Inferior parietal cortex (tissue), 1 donor: ENCODE measurements at regions not wholly inside any gene's neighbourhood (a gene's known extent, or its start where the extent isn't known, plus 50 kb on each side); places are given as distances from the start of the nearest gene placed in this dataset.
"Not testable (repeated sequence)": the region's sequence is repeated elsewhere in the genome, so short reads cannot be mapped to it uniquely, and the experiment has no call there.

ENCODE experiments used
- DNase-seq: peaks from one replicate; pipeline ENCODE4 v3.0.0-alpha.2; 2016; ENCODE audit errors: extremely low spot score

DNA sequence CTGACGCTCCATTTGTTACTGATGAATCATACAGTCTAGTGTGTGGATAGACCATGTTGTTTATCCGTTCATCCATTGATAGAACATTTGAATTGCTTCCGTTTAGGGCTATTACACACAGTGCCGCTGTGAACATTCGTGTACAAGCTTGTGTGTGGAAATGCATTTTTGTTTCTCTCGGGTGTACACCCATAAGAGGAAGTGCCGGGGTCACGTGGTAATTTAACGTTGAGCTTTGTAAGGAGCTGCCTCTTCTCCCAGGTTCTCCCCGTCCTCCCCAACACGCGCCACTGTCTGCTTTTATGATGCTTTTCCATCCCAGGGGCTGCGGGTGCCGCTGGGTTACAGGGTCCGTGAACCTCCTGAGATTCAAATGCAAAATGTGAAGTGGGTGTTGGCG, 142.3 kb downstream of the IGLL1 start:
- DNase-seq = no peak

DNA sequence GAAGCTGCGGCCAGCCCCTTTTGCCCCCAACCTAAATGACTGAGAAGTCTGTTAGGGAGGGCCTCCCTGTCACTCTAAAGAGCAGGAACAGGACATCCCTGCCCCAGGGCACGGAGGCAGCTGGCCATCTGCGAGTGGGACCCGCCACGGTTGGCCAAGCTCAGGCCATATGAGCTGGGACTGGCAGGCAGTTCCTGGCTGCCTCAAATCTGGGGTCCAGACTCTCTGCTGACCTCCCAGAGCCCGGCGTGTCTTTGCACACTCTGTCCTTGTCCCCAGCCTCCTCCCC, 143.0 kb downstream of the IGLL1 start:
- not testable (repeated sequence) for DNase-seq

DNA sequence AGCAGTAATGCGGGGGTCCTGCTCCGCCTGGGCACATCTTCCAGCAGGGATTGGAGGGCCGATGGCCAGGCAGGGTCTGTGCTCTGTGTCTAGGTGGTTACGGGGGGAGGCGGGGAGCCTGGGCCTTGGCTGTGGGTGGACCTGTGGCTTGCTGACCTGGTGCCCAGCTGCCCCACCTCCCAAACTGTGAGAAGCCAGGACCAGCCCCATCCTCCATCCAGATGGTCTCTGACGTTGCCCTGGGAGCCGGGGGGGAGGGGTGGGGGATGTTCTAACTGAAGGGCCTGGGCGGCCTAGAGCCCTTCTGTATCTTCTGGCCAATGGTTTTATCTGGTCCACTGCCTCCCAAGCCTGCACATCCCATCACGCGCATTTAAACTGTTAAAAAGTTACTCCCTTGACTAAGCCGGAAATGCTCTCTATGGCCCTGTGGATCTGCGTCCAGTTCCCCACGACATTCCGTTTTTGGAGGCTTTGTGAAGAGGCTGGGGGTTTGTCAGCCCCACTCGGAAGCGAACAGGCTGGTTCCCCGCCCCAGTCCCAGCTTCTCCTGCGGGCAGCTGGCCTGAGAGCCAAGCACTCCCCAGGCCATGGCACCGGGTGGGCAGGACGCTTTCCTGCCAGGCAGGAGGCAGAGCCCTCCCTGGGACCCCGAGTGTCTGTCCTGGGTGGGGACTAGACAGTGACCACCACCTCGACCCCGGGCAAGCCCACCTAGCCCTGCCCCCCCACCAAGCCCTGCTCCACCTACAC, 143.6 kb downstream of the IGLL1 start:
- not testable (repeated sequence) for DNase-seq

DNA sequence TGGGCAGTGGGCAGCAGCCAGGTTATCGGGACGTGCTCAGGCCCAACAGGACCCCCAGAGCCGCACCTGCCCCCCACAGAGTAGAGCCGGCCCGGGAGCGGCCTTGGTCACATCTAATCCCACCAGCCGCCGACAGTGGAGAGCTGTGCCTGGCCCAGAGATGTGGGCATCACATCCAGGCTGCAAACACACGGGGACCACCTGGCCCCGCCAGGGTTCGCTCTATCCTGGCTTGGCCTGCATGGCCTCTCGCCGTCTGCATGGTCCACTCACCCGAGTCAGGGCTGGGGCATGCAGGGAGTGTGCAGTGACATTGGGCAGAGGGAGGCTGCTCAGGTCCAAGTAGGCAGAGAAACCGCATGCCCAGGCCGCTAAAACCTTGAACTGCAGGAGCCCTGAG, 144.9 kb downstream of the IGLL1 start:
- DNase-seq = not testable (repeated sequence)

DNA sequence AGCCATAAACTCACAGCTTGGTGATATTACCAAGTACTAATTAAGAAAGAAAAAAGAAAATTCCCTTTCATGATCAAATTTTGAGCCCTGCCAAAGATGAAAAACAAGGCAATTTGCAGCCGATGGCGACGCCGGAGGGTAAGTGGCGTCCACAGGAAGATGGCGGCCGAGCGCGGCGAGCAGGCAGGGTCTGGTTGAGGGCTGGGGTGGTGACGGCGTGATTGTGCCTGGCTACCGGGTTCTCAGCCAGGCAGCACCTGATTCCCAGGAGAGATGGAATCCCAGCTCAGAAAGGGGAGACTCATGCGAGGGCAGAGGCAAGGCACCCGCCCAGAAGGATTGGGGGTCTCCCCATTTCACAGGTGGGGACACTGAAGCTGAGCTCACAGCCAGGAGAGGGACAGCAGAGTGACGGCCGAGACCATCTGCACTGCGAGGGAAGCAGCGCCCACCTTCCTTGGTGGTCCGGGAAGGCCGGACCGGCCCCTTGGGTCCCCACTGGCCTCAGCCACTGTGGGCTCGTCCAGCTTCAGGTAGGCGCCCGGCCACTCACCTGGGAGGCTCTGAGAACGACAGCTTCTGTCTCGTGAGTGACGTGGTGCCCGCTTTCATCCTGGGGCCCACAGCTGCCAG, 145.8 kb downstream of the IGLL1 start:
- not testable (repeated sequence) for DNase-seq

DNA sequence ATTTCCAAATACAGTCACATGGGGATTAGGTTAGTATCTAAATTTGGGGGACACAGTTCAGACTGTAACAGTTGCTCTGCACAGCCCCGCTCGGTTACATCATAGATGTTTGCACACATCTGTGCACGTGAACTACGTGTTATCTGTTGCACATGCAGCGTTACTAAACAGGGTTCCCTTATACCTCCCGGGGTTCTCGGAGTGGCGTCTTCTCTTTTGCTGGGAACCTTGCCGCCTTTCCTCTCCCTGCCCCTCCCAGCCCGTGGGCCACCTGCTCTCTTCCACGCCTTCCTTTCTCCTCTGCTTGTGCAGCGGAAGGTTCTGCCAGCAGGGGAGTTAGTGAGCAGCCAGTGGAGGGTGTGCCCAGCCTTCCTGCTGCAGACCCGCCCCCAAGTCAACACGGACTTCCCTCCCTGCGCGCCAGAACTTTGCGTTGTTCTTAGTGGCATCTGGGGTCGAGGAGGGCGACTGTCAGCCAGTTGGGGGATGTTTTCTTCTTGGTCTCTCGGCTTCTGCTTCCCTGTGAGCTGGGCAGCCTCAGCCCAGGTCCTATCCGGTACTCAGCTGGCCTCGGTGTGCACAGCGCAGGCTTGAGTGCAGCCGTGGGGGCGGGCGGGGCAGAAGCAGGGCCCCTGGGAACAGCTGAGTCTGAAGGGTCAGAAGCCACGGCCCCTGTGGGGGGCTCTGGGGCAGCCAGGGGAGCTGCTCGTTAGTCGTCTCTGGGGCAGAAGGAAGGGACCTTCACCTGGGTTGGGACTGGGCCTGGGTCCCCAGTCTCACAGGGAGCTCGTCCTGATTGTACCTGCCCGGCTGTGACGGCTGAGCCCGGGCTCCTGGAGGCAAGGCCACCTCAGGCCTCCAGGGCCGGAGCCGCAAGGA, 146.7 kb downstream of the IGLL1 start:
- DNase-seq = peak; percentile 4

DNA sequence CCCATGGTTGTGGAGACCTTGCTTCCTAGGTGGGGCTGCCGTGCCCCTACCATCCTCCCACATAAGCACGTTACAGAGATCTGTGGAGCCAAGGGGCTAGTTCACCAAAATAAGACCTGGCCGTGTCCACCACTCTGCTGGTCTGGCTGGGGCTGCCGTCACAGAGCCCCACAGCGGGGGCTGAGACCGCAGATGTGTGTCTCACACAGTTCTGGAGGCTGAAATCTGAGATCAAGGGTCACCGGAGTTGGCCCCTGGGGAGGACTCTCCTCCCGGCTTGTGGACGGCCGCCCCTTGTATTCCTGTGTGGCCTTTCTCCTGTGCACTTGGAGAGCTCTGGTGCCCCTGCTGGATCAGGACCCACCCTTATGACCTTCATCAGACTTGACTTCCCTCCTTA, 147.4 kb downstream of the IGLL1 start:
- not testable (repeated sequence) for DNase-seq

DNA sequence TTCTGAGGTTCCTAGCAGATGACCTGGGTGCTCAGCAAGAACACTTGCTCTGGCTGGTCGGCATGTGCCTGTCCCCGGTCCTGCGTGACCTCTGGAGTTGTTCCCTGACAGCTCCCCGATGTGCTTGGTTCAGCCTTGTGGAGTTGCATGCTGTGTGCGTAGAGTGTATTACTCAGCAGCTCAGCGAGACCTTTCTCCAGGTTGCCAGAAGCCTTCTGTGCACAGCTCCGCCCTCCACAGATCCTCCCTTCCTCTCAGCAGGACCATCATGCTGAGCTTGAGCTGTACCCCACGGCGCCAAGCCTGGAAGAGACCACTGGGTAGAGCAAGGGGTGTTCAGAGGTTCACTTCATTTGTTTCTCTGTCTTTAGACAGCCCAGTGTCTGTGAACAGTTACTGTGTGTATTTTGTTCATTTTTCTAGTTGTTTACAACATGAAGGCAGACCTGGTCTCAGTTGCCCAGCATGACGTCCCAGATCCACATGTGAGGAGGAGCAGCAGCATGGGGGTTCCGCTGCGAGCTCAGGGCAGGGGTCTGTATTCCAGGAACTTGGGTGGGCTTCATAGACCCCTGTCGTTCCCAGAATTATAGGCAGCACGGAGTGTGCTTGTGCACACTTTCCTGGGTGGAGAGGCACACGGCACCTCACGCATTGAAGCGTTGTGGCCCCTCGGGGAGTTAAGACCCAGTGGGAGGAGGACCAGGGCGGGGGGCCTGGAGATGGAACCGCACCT, 148.6 kb downstream of the IGLL1 start:
- no peak for DNase-seq

DNA sequence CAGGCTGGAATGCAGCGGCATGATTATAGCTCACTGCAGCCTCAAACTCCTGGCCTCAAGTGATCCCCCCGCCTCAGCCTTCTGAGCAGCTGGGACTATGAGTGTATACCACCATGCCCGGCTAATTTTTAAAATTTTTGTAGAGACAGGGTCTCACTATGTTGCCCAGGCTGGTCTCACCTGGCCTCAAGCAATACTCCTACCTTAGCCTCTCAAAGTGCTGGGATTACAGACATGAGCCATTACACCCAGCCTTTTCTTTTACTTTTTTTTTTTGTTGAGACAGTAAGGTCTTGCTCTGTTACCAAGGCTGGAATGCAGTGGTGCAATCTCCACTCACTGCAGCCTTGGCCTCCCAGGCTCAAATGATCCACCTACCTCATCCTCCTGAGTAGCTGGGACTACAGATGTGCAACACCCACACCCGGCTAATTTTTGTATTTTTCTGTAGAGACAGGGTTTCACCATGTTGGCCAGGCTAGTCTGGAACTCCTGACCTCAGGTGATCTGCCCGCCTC, 155.5 kb downstream of the IGLL1 start:
- DNase-seq = not testable (repeated sequence)

DNA sequence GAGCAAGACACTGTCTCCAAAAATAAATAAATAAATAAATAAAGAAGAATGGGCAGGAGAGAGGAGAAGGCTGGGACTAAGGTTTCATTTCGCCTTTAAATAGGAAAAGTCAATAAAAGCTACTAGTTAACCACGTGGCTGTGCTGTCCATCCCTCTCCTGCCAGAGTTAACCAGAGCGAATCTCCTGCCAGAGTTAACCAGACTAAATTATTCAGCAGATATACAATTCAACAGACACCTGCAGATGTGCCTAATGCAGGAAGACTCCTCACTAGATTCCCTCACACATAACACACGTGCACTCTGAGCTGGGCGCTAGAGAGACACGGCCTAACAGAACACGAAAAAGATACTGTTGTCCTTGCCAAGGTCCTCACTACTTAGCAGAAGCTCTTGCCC, 156.1 kb downstream of the IGLL1 start:
- DNase-seq = no peak

DNA sequence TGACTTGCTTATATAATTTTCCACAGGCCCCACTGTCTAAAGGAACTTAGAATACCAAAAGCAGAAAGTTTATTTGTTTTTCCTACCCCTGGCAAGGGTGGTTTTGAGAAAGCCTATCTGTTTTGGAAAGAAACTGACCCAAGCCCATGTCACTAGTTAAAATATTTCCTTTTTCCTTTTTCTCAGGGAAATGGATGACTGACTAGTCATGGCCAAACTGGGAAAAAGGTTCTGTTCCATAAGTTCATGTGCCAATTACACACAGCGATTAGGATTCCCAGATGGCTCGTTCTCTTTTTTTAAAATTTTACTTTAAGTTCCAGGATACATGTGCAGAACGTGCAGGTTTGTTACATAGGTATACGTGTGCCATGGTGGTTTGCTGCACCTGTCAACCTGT, 157.8 kb downstream of the IGLL1 start:
- not testable (repeated sequence) for DNase-seq

DNA sequence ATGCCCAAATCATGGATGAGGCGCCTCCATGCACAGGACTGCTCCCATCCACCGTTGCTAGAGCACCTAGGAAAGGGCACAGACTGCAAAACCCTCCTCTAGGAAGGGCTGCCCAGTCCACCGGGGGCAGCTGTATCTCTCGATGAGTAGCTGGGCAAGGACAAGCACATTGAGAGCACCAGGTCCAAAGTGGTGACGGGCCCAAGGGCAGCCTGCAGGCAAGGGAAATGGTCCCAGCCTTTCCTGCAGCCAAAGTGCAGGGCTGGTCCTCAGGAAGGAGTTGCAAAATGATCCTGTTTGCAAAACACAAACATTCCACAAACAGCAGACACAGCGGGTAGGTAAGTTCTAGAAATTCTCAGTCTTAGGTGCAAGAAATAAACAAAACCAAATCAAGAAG, 158.8 kb downstream of the IGLL1 start:
- DNase-seq = not testable (repeated sequence)

DNA sequence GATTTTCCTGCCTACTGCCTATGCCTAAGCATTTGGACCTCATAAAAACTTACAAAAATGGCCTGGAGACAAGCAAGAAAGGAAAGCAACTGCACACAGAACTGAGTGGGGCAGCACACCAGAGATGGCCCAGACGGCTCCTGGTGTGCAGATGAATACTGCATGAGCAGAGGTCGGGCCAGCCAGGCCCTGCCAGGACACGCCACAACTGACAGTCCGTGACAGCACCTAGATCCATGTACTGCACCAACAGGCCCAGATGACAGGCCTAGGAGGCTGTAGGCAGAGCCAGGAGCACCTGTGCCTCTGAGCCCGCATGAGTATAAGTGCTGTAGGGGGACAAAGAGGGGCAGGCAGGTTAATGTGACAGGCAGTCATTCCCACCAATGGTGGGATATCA, 160.2 kb downstream of the IGLL1 start:
- no peak for DNase-seq

DNA sequence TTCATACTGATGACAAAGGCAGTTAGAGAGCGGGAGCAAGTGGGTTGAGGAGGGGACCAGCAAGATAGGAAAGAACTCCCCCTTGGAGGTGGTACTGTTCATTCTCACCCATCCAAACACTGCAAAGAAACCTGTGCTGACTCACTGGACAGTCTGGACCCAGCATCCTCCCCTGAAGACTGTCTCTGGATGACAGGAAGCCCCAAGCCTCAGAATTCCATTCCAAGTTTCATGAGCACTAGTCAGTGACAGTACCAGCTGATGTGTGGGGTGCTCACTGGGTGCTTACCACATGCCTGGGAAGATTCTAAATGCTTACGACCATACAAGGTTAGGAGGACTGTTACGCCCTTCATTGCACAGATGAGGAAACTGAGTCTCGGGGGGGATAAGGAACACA, 160.9 kb downstream of the IGLL1 start:
- DNase-seq = no peak

DNA sequence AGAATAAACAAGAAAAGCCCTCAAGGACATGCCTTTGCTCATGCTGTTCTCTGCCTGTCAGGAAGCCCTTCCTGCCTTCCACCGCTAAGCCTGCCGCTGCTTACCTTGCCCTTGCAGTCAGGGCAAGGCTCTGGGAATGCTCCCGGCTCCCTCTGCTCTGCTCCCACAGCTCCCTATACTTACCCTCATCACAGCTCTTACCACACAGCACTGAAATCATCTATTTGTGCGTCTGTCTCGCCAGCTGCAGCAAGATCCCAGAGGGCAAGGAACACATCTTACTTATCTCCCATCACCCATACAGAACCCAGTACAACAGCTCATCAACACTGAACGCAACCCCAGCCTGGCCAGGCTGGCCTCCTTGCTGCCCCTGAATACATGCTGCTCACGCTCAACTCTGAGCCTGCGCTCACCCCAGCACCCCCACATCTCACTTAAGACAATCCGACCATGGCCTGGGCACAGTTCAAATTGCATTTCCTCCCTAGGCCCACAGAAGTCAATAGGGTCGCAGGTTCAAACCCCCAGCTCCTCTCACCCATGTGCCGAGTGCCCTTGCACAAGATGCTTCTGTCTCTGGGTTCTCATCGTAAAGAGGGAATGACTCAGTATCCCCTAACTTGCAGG, 161.8 kb downstream of the IGLL1 start:
- no peak for DNase-seq

DNA sequence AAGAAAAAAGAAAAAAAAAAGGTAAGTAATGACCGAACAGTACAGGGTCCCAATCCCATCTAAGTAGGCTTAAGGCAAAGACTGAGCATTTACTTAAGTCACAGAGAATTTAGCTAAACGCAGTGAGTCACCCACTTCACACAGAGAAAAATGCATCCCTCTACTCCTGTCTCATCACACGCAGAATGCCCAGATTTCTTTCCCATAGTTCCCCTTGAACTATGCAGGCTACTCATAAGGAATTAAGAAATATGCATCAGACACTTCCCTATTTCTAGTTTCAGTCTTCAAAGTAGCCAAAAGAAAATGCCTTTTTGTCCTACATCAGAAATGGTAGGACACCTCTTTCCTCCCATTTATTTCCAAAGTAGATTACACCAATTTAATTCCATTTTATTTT, 162.8 kb downstream of the IGLL1 start:
- not testable (repeated sequence) for DNase-seq

DNA sequence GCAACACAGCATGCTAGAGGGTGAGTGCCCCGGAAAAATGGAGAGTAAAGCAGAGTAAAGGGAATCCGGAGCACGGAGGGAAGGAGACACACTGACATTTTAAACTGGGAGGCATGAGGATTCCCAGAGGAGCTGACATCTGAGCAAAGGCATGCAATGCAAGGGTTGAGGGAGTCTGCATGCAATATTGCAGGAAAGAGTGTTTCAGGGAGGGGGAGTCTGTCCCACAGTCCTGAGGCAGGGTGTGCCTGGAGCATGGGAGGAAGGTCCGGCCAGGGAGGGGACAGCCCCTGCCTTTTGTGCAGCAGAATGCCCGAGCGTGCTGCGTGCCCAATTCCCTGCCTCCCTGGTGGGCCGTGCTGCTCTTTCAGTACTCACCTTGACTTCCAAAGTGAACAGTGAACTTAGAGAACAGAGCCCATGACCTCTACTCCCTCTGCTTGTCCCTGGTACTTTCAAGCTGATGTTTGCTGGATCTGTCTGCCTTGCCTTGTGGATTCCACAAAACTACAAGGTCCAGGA, 163.9 kb downstream of the IGLL1 start:
- not testable (repeated sequence) for DNase-seq

DNA sequence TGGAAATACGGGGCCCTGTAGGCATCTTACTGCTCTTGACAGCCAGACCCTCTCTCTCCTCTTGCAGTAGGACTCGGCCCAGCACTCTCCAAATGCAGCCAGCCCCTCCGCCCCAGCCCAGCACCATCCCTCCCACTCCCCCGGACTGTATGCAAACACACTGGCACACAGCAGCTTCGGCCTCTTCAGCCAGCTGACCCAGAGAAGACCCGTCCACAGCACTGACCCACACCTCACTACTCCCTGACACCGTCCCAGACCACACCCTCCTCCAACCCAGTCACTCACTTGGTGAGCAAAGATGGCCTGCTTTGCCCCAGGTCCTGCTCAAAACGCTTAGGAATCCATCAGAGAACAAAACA, 164.6 kb downstream of the IGLL1 start:
- DNase-seq = no peak

DNA sequence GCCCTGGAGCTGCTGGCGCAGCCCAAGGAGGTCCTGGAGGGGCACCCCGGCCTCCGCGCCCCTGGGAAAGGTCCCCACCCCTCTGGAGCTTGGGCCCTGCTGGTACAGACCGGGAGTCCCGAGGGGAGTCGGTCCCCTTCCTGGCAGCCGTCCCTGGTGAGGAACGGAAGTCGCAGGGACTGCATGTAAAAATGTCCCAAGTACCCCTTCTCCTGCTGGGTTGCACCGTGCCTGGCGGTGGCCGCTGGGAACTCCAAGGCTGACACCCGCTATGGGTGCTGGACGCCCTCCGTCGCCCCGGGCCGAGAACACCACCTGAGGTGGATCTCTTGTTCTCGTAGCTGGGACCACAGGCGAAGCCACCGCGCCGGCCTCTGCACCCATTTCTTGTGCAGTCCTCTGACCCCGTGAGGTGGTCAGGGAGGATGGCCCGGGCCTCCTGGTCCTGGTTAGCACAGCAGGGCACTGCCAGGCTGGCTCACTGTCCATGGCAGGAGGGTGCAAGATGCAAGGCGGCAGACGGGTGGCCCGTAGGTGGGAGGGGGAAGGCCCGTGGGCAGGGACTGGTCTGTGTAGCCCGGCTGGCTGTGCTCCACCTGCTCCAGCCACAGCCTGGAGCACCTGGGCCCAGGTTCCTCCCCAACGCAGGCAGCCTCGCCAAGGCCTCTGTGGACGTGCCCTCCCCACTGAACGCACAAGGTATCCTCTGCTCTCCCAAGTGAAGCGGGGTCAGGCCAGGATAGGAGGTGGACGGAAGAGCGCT, 165.2 kb downstream of the IGLL1 start:
- no peak for DNase-seq

DNA sequence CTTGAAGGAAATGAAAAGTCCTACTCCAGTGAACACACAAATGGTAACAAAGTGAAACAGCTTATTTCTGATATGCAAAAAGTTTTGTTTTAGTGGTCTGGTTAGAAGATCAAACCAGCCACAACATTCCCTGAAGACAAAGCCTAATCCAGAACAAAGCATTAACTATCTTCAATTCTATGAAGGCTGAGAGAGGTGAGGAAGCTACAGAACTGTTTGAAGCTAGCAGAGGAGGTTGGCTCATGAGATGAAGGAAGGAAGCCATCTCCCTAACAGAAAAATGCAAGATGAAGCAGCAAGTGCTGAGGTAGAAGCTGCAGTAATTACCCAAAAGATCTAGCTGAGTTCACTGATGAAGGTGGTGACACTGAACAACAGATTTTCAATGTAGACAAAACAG, 168.4 kb downstream of the IGLL1 start:
- DNase-seq = no peak
